ENCODE measurements at regions not wholly inside any gene's neighbourhood (a gene's known extent, or its start where the extent isn't known, plus 50 kb on each side); places are given as distances from the start of the nearest gene placed in this dataset.

DNA sequence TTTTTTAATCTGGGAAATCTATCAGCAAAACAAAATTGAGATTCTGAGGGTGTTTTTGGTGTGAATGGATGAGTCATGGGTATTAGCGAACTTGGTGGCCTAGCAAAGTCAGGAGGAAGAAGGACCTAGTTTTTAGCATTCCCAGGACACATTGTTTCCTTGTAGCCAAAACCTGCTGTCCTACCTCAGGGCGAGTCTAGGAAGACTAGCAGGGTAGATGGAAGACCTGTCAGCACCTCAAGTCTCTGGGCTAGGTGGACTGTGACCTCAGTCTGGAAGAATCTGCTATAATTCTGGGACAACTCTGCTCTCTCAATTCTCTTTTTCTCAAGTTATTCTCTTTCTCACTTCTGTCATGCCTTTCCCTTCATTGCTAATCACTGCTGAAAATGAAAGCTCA lies 1399.3 kb upstream of the LRRTM1 start:
- TF ChIP-seq, protein P1, sequence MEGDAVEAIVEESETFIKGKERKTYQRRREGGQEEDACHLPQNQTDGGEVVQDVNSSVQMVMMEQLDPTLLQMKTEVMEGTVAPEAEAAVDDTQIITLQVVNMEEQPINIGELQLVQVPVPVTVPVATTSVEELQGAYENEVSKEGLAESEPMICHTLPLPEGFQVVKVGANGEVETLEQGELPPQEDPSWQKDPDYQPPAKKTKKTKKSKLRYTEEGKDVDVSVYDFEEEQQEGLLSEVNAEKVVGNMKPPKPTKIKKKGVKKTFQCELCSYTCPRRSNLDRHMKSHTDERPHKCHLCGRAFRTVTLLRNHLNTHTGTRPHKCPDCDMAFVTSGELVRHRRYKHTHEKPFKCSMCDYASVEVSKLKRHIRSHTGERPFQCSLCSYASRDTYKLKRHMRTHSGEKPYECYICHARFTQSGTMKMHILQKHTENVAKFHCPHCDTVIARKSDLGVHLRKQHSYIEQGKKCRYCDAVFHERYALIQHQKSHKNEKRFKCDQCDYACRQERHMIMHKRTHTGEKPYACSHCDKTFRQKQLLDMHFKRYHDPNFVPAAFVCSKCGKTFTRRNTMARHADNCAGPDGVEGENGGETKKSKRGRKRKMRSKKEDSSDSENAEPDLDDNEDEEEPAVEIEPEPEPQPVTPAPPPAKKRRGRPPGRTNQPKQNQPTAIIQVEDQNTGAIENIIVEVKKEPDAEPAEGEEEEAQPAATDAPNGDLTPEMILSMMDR (conservative IDR thresholded peaks at IDR 0.05): no peak

DNA sequence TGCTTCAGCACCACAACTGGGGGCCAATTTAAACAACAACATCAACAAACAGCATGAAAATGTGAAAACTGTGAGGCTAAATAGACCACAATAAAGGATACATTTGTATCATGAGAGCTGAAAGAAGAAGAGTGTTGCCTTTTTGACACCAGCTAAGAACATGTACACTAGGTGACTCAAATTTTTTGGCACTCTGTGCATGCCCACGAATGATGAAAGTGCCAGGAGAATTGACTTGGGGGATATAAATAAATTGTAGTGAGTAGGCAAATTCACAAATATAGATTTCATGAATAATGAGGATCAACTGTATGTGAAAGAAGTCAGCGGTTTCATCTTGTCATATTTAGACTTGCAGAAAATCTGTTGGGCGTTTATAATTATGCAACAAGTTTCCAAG lies 1388.0 kb upstream of the LRRTM1 start:
- H3K27ac ChIP-seq: no peak overlapping the region
- TF ChIP-seq, protein P1 (conservative IDR thresholded peaks at IDR 0.05): no peak

More for the DNA sequence above, 1399.3 kb upstream of the LRRTM1 start:
- H3K27ac ChIP-seq: no peak overlapping the region

DNA sequence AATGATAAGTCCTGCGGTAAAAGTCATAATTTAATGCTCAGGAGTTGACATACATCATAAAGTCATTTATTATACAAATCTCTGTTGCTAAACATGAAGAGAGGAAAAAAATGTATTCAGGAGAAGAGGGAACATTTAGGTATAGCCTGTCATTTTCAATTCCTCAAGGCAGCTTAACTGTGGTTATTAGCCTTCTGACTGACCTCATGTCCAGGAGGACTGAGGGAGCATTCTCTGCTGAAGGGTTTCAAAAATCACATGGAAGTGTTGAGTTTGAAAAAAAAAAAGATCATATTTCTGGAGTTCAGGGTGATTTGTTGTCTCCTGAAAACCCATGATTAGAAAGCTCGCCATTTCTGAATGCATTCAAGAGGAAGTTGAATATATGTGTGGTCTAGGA lies 1371.1 kb upstream of the LRRTM1 start:
- H3K27ac ChIP-seq: no peak overlapping the region
- TF ChIP-seq, protein P1 (conservative IDR thresholded peaks at IDR 0.05): no peak

DNA sequence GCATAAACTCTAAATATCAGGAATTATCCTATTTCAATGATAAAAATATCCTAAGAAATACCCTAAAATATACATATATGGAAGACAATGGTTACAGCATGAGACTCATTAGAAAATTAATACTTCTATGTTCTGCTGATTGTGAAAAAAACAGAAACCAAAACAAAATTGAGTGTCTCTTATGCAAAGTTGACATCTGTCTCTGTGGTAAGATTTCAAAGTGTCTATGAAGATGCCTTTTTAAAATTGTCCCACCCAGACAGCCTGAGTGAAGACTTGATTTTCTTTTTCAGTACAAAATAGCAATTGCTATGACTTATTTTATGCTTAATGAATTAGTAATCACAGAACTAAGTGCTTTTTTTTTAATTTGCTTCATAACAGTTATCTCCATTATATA lies 1368.4 kb upstream of the LRRTM1 start:
- TF ChIP-seq, protein P1 (conservative IDR thresholded peaks at IDR 0.05): no peak
- no peak overlapping the region for H3K27ac ChIP-seq

DNA sequence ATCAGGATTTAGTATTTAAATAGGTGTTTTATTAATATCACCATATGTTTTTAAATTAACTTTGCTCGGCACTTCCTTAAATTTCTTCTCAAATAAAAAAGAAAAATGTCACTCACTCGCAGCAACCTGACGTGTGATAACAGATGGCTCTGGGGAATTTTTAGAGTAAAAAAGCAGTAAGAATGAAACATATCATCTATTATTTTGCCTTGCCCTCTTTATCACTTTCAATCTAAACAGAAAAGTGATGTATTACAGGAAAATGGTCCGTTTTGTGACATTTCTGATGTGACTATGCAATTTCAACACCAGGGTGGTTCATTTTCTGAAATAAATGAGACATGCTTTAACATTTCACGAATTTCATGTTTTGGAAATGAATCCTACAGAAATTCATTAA lies 1368.0 kb upstream of the LRRTM1 start:
- TF ChIP-seq, protein P1 (conservative IDR thresholded peaks at IDR 0.05): no peak
- no peak overlapping the region for H3K27ac ChIP-seq

DNA sequence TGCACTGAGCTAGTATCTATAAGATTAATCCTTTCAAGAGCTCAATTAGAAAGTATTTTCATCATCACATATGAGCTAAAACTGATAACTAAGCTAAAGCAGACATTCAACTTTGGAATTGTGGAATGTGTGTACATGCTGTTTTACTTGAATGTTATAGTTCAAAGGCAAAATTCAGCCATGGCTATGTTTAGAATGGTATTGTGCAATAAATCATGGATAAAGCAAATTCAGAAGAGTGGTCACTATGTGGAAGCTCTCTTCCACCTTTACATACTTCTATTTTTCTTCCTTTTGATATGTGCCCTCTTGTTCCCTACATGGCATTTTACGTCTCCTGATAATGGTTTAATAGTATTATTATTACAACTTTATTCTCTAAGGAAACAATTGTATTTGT lies 1366.3 kb upstream of the LRRTM1 start:
- no peak overlapping the region for H3K27ac ChIP-seq
- TF ChIP-seq, protein P1 (conservative IDR thresholded peaks at IDR 0.05): no peak

DNA sequence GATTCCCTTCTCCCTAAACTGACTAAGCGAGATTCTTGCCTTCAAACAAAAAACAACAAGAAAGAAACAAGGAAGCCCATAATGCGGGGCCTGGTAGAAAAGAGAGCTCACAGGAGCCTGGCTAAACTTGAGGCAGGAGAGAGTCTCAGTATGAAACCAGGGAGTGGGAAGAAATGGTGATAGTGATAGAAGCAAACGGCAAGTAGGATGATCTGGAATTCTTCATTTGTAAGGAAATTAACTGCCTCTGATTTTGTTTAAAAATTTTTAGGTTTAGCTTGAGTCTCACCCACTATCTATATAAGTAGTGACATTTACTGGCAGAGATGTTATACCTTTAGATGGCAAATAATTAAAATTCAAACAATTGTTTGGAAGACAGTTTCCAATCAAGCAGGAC lies 1356.5 kb upstream of the LRRTM1 start:
- H3K27ac ChIP-seq: no peak overlapping the region

More for the DNA sequence above, 1356.5 kb upstream of the LRRTM1 start:
- TF ChIP-seq, protein P1 (conservative IDR thresholded peaks at IDR 0.05): no peak

All from VCaP (cell line).